ENCODE measurements at regions not wholly inside any gene's neighbourhood (a gene's known extent, or its start where the extent isn't known, plus 50 kb on each side); places are given as distances from the start of the nearest gene placed in this dataset.

DNA sequence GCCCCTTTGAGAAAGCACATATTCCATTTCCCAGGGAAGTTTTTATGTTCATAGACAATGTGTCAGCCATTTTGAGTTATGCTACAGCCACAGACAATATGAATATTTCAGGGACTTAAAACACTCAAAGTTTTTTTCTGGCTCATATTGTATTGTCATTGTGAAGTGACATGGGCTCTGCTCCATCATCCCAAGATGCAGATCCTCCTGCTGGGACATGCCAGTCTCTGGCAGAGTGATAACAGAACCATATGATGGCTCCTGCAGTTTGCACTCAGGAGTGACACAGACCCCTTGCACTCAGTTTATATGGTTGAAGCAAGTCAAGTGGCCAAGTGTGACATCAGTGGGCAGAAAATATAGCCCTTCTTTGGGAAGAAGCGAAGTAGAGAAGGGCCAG is 498.4 kb upstream of the TUSC1 start:
- ATAC-seq (no peak), DNase-seq (ENCODE audit: low spot score in 2 of 2) (no peak)
- peaks cover 9 to 16% of the 10 kb centered on the region in 2 donors for H3K9me3 Mint-ChIP-seq
- no peaks in the 10 kb centered on the region for H3K36me3 Mint-ChIP-seq
- no peak overlapping the region for H3K27ac Mint-ChIP-seq

DNA sequence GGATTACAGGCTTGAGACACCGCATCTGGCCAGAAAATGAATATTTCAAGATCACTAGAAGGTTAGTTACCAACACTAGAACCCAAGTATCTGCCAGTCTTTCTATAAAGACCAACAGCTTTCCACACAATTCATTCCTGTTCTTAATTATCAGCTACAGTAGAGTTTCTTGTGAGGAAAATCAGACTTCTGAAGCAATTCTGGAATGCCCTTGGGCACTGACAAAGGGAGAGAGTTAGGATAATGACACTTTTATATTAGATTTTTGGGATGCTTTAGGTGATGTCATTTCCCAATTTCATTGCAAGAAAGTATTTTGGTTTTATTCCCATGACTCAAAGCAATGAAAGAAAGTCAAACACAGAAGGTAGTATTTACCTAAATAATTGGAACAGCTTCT is 497.0 kb upstream of the TUSC1 start:
- DNase-seq (ENCODE audit: low spot score in 2 of 2) (no peak), ATAC-seq (no peak)
- Mint-ChIP-seq H3K27ac (no peak overlapping the region), H3K9me3 (peaks cover 9 to 16% of the 10 kb centered on the region in 2 donors), H3K36me3 (no peaks in the 10 kb centered on the region)

GRCh38 chr9:26172301-26172700 is 494.1 kb upstream of the TUSC1 start:
- no peak for ATAC-seq
- H3K36me3 Mint-ChIP-seq, result no peaks in the 10 kb centered on the region

GRCh38 chr9:26171691-26172090 is 493.4 kb upstream of the TUSC1 start:
- peaks cover 7 to 9% of the 10 kb centered on the region in 2 donors for H3K9me3 Mint-ChIP-seq
- H3K36me3 Mint-ChIP-seq, result no peaks in the 10 kb centered on the region
- no peak for DNase-seq (ENCODE audit: low spot score in 2 of 2)
- no peak for ATAC-seq
- no peak overlapping the region for H3K27ac Mint-ChIP-seq

More at GRCh38 chr9:26172301-26172700, 494.1 kb upstream of the TUSC1 start:
- no peak overlapping the region for H3K27ac Mint-ChIP-seq
- DNase-seq (ENCODE audit: low spot score in 2 of 2), result no peak
- H3K9me3 Mint-ChIP-seq, result peaks cover 7 to 9% of the 10 kb centered on the region in 2 donors

- DNase-seq (ENCODE audit: low spot score in 2 of 2) (no peak), ATAC-seq (no peak)
- Mint-ChIP-seq H3K36me3 (no peaks in the 10 kb centered on the region), H3K27ac (no peak overlapping the region), H3K9me3 (peaks cover 7 to 9% of the 10 kb centered on the region in 2 donors)
Measured at GRCh38 chr9:26170190-26170589, 491.9 kb upstream of the TUSC1 start.

DNA sequence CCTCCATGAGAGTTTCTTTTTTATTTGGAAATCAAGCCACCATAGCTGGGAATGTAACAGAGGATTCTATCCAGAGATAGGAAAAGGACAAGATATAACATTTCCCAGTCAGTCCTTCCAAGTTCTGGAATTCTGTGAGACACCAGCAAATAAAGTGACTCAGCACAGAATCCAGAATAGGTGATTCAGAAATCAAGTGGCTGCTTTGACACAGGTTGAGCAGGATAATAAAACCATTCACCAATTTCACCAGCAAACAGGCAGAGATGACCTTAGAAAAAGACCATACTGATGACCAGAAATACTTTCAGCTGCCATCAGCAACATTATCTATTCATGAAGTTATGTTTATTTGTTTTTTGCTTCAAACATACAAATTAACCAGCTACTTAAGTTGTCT is 491.5 kb upstream of the TUSC1 start:
- H3K36me3 Mint-ChIP-seq, result no peaks in the 10 kb centered on the region
- H3K9me3 Mint-ChIP-seq, result peaks cover 7 to 9% of the 10 kb centered on the region in 2 donors
- H3K27ac Mint-ChIP-seq, result no peak overlapping the region
- ATAC-seq, result no peak
- no peak for DNase-seq (ENCODE audit: low spot score in 2 of 2)

GRCh38 chr9:26166537-26166936 is 488.3 kb upstream of the TUSC1 start:
- Mint-ChIP-seq H3K36me3 (no peaks in the 10 kb centered on the region), H3K9me3 (peaks cover 4 to 9% of the 10 kb centered on the region in 2 donors), H3K27ac (no peak overlapping the region)
- DNase-seq (ENCODE audit: low spot score in 2 of 2) (no peak), ATAC-seq (no peak)

DNA sequence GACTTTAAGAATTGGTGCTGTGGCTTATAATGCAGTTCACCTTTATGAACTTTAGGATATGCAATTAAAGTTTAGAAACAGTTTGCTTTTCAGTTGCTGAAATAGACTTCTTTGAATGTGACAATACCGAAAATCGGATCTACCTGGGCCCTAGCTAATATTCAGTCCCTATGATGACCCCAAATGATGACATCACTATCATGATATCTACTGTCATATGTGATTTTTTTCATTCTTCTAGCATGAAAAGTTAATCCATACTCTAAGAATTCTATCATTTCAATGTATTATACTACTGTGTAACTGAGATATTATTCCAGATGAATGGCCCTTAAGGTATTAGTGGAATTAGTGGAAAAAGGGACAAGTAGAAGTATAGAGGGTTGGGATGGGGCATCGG is 487.2 kb upstream of the TUSC1 start:
- ATAC-seq (no peak), DNase-seq (ENCODE audit: low spot score in 2 of 2) (no peak)
- Mint-ChIP-seq H3K27ac (no peak overlapping the region), H3K9me3 (peaks cover 8 to 9% of the 10 kb centered on the region in 2 donors), H3K36me3 (no peaks in the 10 kb centered on the region)

- no peak overlapping the region for H3K27ac Mint-ChIP-seq
- no peak for ATAC-seq
- H3K9me3 Mint-ChIP-seq, result peaks cover 8 to 15% of the 10 kb centered on the region in 2 donors
- no peak for DNase-seq (ENCODE audit: low spot score in 2 of 2)
- no peaks in the 10 kb centered on the region for H3K36me3 Mint-ChIP-seq
Measured at GRCh38 chr9:26163931-26164330, 485.7 kb upstream of the TUSC1 start.

GRCh38 chr9:26159575-26160392 is 481.5 kb upstream of the TUSC1 start:
- no peak for ATAC-seq
- Mint-ChIP-seq H3K9me3 (peaks cover 6 to 13% of the 10 kb centered on the region in 2 donors), H3K27ac (no peak overlapping the region)

GRCh38 chr9:26158631-26159150 is 480.4 kb upstream of the TUSC1 start:
- Mint-ChIP-seq H3K27ac (no peak overlapping the region), H3K9me3 (peaks cover 6 to 13% of the 10 kb centered on the region in 2 donors), H3K36me3 (no peaks in the 10 kb centered on the region)
- DNase-seq (ENCODE audit: low spot score in 2 of 2), result no peak
- ATAC-seq, result no peak

More at GRCh38 chr9:26159575-26160392, 481.5 kb upstream of the TUSC1 start:
- no peaks in the 10 kb centered on the region for H3K36me3 Mint-ChIP-seq
- DNase-seq (ENCODE audit: low spot score in 2 of 2), result no peak

- Mint-ChIP-seq H3K9me3 (peaks cover 13 to 21% of the 10 kb centered on the region in 2 donors), H3K27ac (no peak overlapping the region), H3K36me3 (no peaks in the 10 kb centered on the region)
- DNase-seq (ENCODE audit: low spot score in 2 of 2) (no peak), ATAC-seq (no peak)
Measured at GRCh38 chr9:26157411-26157810, 479.2 kb upstream of the TUSC1 start.

- no peaks in the 10 kb centered on the region for H3K36me3 Mint-ChIP-seq
- ATAC-seq, result no peak
Measured at GRCh38 chr9:26152350-26152749, 474.1 kb upstream of the TUSC1 start.

GRCh38 chr9:26148128-26148527 is 469.9 kb upstream of the TUSC1 start:
- ATAC-seq, result no peak

More at GRCh38 chr9:26152350-26152749, 474.1 kb upstream of the TUSC1 start:
- DNase-seq (ENCODE audit: low spot score in 2 of 2), result no peak
- H3K9me3 Mint-ChIP-seq, result peaks cover 12 to 14% of the 10 kb centered on the region in 2 donors
- no peak overlapping the region for H3K27ac Mint-ChIP-seq

GRCh38 chr9:26145938-26146337 is 467.7 kb upstream of the TUSC1 start:
- DNase-seq (ENCODE audit: low spot score in 2 of 2) (no peak), ATAC-seq (no peak)
- Mint-ChIP-seq H3K27ac (no peak overlapping the region), H3K36me3 (no peaks in the 10 kb centered on the region), H3K9me3 (peaks cover 6 to 13% of the 10 kb centered on the region in 2 donors)

More at GRCh38 chr9:26148128-26148527, 469.9 kb upstream of the TUSC1 start:
- no peak overlapping the region for H3K27ac Mint-ChIP-seq
- H3K9me3 Mint-ChIP-seq, result peaks cover 10 to 14% of the 10 kb centered on the region in 2 donors
- H3K36me3 Mint-ChIP-seq, result no peaks in the 10 kb centered on the region
- no peak for DNase-seq (ENCODE audit: low spot score in 2 of 2)

- Mint-ChIP-seq H3K9me3 (peaks cover 9 to 15% of the 10 kb centered on the region in 2 donors), H3K27ac (no peak overlapping the region), H3K36me3 (no peaks in the 10 kb centered on the region)
- DNase-seq (ENCODE audit: low spot score in 2 of 2) (no peak), ATAC-seq (no peak)
Measured at GRCh38 chr9:26142631-26143030, 464.4 kb upstream of the TUSC1 start.

- no peak overlapping the region for H3K27ac Mint-ChIP-seq
- no peaks in the 10 kb centered on the region for H3K36me3 Mint-ChIP-seq
- DNase-seq (ENCODE audit: low spot score in 2 of 2) (no peak), ATAC-seq (no peak)
- peaks cover 9 to 15% of the 10 kb centered on the region in 2 donors for H3K9me3 Mint-ChIP-seq
Measured at GRCh38 chr9:26142201-26142600, 464.0 kb upstream of the TUSC1 start.

- H3K27ac Mint-ChIP-seq, result no peak overlapping the region
- DNase-seq (ENCODE audit: low spot score in 2 of 2) (no peak), ATAC-seq (no peak)
- peaks cover 4 to 7% of the 10 kb centered on the region in 2 donors for H3K9me3 Mint-ChIP-seq
- no peaks in the 10 kb centered on the region for H3K36me3 Mint-ChIP-seq
Measured at GRCh38 chr9:26133537-26133936, 455.3 kb upstream of the TUSC1 start.
